ENCODE measurements at regions not wholly inside any gene's neighbourhood (a gene's known extent, or its start where the extent isn't known, plus 50 kb on each side); places are given as distances from the start of the nearest gene placed in this dataset.
"Not testable (repeated sequence)": the region's sequence is repeated elsewhere in the genome, so short reads cannot be mapped to it uniquely, and the experiment has no call there.

- CTCF ChIA-PET; H3K27ac ChIP-seq (ENCODE audit: low read depth, low read length); POLR2A ChIA-PET; H3K4me3 ChIP-seq (ENCODE audit: low read depth, low read length); H3K27me3 ChIP-seq (ENCODE audit: control insufficient read depth, insufficient read depth, low read length); H3K9me3 ChIP-seq (ENCODE audit: control insufficient read depth, insufficient read depth, low read length); DNase-seq (ENCODE audit: low read depth, low spot score): not testable (repeated sequence)
Observed at GRCh38 chr21:6565190-6566094, 3955.9 kb upstream of the TPTE start.

GRCh38 chr21:6567542-6567941, 3953.8 kb upstream of the TPTE start:
- CTCF ChIA-PET; POLR2A ChIA-PET; DNase-seq (ENCODE audit: low read depth, low spot score); H3K27me3 ChIP-seq (ENCODE audit: control insufficient read depth, insufficient read depth, low read length); H3K4me3 ChIP-seq (ENCODE audit: low read depth, low read length); H3K27ac ChIP-seq (ENCODE audit: low read depth, low read length); H3K9me3 ChIP-seq (ENCODE audit: control insufficient read depth, insufficient read depth, low read length): not testable (repeated sequence)

GRCh38 chr21:6569152-6569551, 3952.2 kb upstream of the TPTE start:
- H3K9me3 ChIP-seq (ENCODE audit: control insufficient read depth, insufficient read depth, low read length); POLR2A ChIA-PET; H3K4me3 ChIP-seq (ENCODE audit: low read depth, low read length); CTCF ChIA-PET; DNase-seq (ENCODE audit: low read depth, low spot score); H3K27me3 ChIP-seq (ENCODE audit: control insufficient read depth, insufficient read depth, low read length); H3K27ac ChIP-seq (ENCODE audit: low read depth, low read length): not testable (repeated sequence)

GRCh38 chr21:6569587-6570392, 3951.6 kb upstream of the TPTE start:
- DNase-seq (ENCODE audit: low read depth, low spot score); H3K27me3 ChIP-seq (ENCODE audit: control insufficient read depth, insufficient read depth, low read length); CTCF ChIA-PET; H3K4me3 ChIP-seq (ENCODE audit: low read depth, low read length); POLR2A ChIA-PET; H3K27ac ChIP-seq (ENCODE audit: low read depth, low read length); H3K9me3 ChIP-seq (ENCODE audit: control insufficient read depth, insufficient read depth, low read length): not testable (repeated sequence)

- H3K4me3 ChIP-seq (ENCODE audit: low read depth, low read length); POLR2A ChIA-PET: not testable (repeated sequence)
Observed at GRCh38 chr21:6570700-6571368, 3950.5 kb upstream of the TPTE start.

GRCh38 chr21:6573576-6573975, 3947.8 kb upstream of the TPTE start:
- H3K27ac ChIP-seq (ENCODE audit: low read depth, low read length); H3K4me3 ChIP-seq (ENCODE audit: low read depth, low read length); DNase-seq (ENCODE audit: low read depth, low spot score); H3K27me3 ChIP-seq (ENCODE audit: control insufficient read depth, insufficient read depth, low read length); POLR2A ChIA-PET; H3K9me3 ChIP-seq (ENCODE audit: control insufficient read depth, insufficient read depth, low read length); CTCF ChIA-PET: not testable (repeated sequence)

More at GRCh38 chr21:6570700-6571368, 3950.5 kb upstream of the TPTE start:
- H3K9me3 ChIP-seq (ENCODE audit: control insufficient read depth, insufficient read depth, low read length); CTCF ChIA-PET; DNase-seq (ENCODE audit: low read depth, low spot score); H3K27me3 ChIP-seq (ENCODE audit: control insufficient read depth, insufficient read depth, low read length); H3K27ac ChIP-seq (ENCODE audit: low read depth, low read length): not testable (repeated sequence)

GRCh38 chr21:6579801-6580200, 3941.6 kb upstream of the TPTE start:
- H3K4me3 ChIP-seq (ENCODE audit: low read depth, low read length); DNase-seq (ENCODE audit: low read depth, low spot score); POLR2A ChIA-PET; H3K9me3 ChIP-seq (ENCODE audit: control insufficient read depth, insufficient read depth, low read length); CTCF ChIA-PET; H3K27me3 ChIP-seq (ENCODE audit: control insufficient read depth, insufficient read depth, low read length); H3K27ac ChIP-seq (ENCODE audit: low read depth, low read length): not testable (repeated sequence)

All from AG04450 (cell line).